Naive thymus-derived CD4-positive, alpha-beta T cell (primary cell): ENCODE measurements at regions not wholly inside any gene's neighbourhood (a gene's known extent, or its start where the extent isn't known, plus 50 kb on each side); places are given as distances from the start of the nearest gene placed in this dataset.
"Not testable (repeated sequence)": the region's sequence is repeated elsewhere in the genome, so short reads cannot be mapped to it uniquely, and the experiment has no call there.

ENCODE experiments used
- ATAC-seq: fragments of 150-1000 bp; cut with Tn5 transposase; 2 replicates; pipeline ENCODE4 v1.10.0; 2021; ENCODE audit warnings: mild to moderate bottlenecking, moderate library complexity
- CTCF ChIA-PET: fragments of 350-600 bp; sonication (Branson Sonifier 250); formaldehyde crosslinking; loops from one replicate; lab custom pipeline; 2021; ENCODE audit warnings: antibody characterized with exemption; lab: Charles Lee
- POLR2A ChIA-PET: fragments of 350-600 bp; sonication (Branson Sonifier 250); formaldehyde crosslinking; loops from one replicate; lab custom pipeline; 2021; ENCODE audit warnings: antibody characterized with exemption, inconsistent platforms; lab: Charles Lee
- DNase-seq, 9 donors: peaks; one replicate each; pipeline versions ENCODE4 v3.0.0 to v3.0.0-alpha.2; 2020 to 2022; ENCODE audit warnings: mixed read lengths in 1 of 9
- H3K27ac ChIP-seq: one replicate; pipeline ENCODE4 v1.7.0; 2013; ENCODE audit warnings: mild to moderate bottlenecking, low read depth, low read length, moderate library complexity
- H3K27me3 ChIP-seq, 2 donors: one replicate each; pipeline ENCODE4 v1.7.0; 2013; ENCODE audit warnings: low read length in 2 of 2, mild to moderate bottlenecking in 2 of 2, moderate library complexity in 2 of 2; ENCODE audit not compliant: control insufficient read depth in 2 of 2, insufficient read depth in 2 of 2
- H3K36me3 ChIP-seq, 3 experiments: 1 replicate in 2 of 3; 2 replicates in 1 of 3; pipeline ENCODE4 v1.7.0; 2013; ENCODE audit warnings: low read length in 3 of 3, mild to moderate bottlenecking in 3 of 3, moderate library complexity in 1 of 3; ENCODE audit not compliant: insufficient read depth in 3 of 3, control insufficient read depth in 2 of 3
- H3K4me1 ChIP-seq, 2 donors: one replicate each; pipeline ENCODE4 v1.7.0; 2013; ENCODE audit warnings: low read length in 2 of 2, mild to moderate bottlenecking in 2 of 2, moderate library complexity in 1 of 2; ENCODE audit not compliant: control insufficient read depth in 2 of 2, insufficient read depth in 2 of 2
- H3K4me3 ChIP-seq: 2 replicates; pipeline ENCODE4 v1.7.0; 2013; ENCODE audit warnings: mild to moderate bottlenecking, low read length
- H3K9me3 ChIP-seq, 3 experiments: 1 replicate in 2 of 3; 2 replicates in 1 of 3; pipeline ENCODE4 v1.7.0; 2013; ENCODE audit warnings: low read length in 3 of 3; ENCODE audit not compliant: control insufficient read depth in 2 of 3
- H3K27ac Mint-ChIP-seq, 9 donors: one replicate each; pipeline ENCODE4 v1.8.0; 2020 to 2022; ENCODE audit warnings: mixed read lengths in 9 of 9, mild to moderate bottlenecking in 8 of 9, moderate library complexity in 5 of 9, inconsistent platforms in 2 of 9
- H3K27me3 Mint-ChIP-seq, 5 donors: one replicate each; pipeline ENCODE4 v1.8.0; 2021 to 2022; ENCODE audit warnings: mixed read lengths in 5 of 5, mild to moderate bottlenecking in 1 of 5
- H3K36me3 Mint-ChIP-seq, 5 donors: one replicate each; pipeline ENCODE4 v1.8.0; 2020 to 2022; ENCODE audit warnings: mixed read lengths in 5 of 5, mild to moderate bottlenecking in 3 of 5, inconsistent platforms in 1 of 5
- H3K4me1 Mint-ChIP-seq, 7 donors: one replicate each; pipeline ENCODE4 v1.8.0; 2020 to 2022; ENCODE audit warnings: mixed read lengths in 7 of 7, mild to moderate bottlenecking in 3 of 7, inconsistent platforms in 1 of 7
- H3K4me3 Mint-ChIP-seq, 10 donors: one replicate each; pipeline ENCODE4 v1.8.0; 2020 to 2022; ENCODE audit warnings: mild to moderate bottlenecking in 10 of 10, mixed read lengths in 10 of 10, moderate library complexity in 6 of 10, inconsistent platforms in 2 of 10
- H3K9me3 Mint-ChIP-seq, 11 donors: one replicate each; pipeline ENCODE4 v1.8.0; 2020 to 2022; ENCODE audit warnings: mixed read lengths in 11 of 11, mild to moderate bottlenecking in 4 of 11, inconsistent platforms in 1 of 11, moderate library complexity in 1 of 11
- intact Hi-C, 2 donors: fragments of 100-400 bp; cut with micrococcal nuclease; formaldehyde crosslinking; loops; one replicate each; pipeline ENCODE4 v1.15.1; 2023

DNA sequence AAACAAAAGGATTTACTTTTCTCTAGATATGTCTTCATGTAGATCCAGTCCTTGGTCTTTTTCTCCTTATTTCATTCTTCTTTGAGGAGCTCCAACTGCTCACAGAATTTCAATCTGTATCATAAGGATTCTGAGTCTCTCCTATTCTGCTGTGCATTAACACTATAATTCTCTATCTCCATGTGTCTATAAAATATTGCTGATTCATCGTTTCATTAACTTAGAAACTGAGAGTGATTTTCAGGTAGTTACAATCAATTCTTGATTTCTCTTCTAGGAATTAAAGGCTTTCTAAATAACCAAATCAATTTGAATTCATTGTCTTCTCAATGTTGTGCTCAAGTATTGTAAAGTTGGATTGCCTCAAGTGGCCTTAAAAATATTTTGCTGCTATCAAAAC lies 651.5 kb upstream of the CADM2 start:
- Histone ChIP-seq H3K27ac (no peak overlapping the region), H3K36me3 (no peaks in the 10 kb centered on the region), H3K4me3 (no peak overlapping the region), H3K27me3 (no peaks in the 10 kb centered on the region), H3K9me3 (no peaks in the 10 kb centered on the region), H3K4me1 (no peaks in the 10 kb centered on the region)
- ATAC-seq = no peak
- Mint-ChIP-seq H3K27ac (no peak overlapping the region), H3K36me3 (no peaks in the 10 kb centered on the region), H3K4me3 (no peak overlapping the region), H3K9me3 (peaks cover 0 to 11% (median 3%) of the 10 kb centered on the region in 11 donors), H3K4me1 (no peaks in the 10 kb centered on the region), H3K27me3 (no peaks in the 10 kb centered on the region)
- CTCF ChIA-PET = no interaction called here
- POLR2A ChIA-PET = no interaction called here
- no peak for DNase-seq
- intact Hi-C loops = no loop called here

DNA sequence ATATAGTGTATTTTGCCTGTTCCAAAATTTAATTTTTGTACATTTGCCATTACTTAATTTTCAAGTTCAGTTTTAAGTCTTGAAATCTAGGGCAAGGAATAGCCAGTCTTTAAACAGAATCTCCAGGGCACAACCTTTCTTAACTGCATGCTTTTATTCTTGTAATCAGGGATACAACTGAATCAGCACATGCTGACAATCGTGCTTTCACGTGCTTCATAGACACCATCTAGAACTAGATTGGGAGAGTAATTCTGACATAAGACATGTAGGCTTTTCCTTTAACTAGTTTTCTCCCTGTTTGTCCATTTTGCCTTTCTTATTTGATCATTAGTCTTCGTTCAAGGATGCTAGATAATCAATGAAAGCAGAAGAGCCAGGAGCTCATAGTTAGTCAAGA lies 650.4 kb upstream of the CADM2 start:
- Mint-ChIP-seq H3K27ac (no peak overlapping the region), H3K27me3 (no peaks in the 10 kb centered on the region), H3K4me1 (no peaks in the 10 kb centered on the region), H3K36me3 (no peaks in the 10 kb centered on the region), H3K9me3 (peaks cover 0 to 7% (median 3%) of the 10 kb centered on the region in 11 donors), H3K4me3 (no peak overlapping the region)
- ChIA-PET CTCF (no interaction called here), POLR2A (no interaction called here)
- no peaks in the 10 kb centered on the region for H3K9me3 ChIP-seq
- intact Hi-C loops = no loop called here
- H3K27me3 ChIP-seq = no peaks in the 10 kb centered on the region
- H3K4me3 ChIP-seq = no peak overlapping the region
- no peak for DNase-seq
- H3K36me3 ChIP-seq = no peaks in the 10 kb centered on the region
- ATAC-seq = no peak
- no peaks in the 10 kb centered on the region for H3K4me1 ChIP-seq
- H3K27ac ChIP-seq = no peak overlapping the region

DNA sequence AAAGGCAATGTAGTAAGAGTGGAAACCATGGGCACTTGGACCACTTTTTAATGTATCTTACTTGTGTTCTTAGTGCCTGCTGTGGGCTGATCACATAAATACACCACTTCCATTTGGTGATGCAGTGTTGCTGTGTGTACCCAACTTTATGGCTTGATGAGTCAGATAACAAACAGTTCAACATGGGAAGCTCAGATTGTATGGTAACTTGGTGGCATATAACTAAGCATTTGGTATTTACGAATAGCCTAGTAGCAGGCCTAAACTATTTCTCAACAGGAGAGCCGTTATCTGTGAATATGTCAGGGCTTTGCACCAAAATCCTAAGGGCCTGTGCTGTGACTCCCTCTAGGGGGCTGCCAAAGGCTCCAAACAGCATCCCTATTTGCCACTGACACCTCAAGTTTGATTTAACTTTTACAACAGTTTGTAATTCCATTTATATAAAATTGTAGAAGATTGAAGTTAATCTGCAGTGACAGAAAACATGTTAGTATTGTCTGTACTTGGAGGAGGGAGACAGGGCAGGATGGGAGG lies 640.4 kb upstream of the CADM2 start:
- no peaks in the 10 kb centered on the region for H3K36me3 Mint-ChIP-seq
- H3K27ac ChIP-seq = no peak overlapping the region

DNA sequence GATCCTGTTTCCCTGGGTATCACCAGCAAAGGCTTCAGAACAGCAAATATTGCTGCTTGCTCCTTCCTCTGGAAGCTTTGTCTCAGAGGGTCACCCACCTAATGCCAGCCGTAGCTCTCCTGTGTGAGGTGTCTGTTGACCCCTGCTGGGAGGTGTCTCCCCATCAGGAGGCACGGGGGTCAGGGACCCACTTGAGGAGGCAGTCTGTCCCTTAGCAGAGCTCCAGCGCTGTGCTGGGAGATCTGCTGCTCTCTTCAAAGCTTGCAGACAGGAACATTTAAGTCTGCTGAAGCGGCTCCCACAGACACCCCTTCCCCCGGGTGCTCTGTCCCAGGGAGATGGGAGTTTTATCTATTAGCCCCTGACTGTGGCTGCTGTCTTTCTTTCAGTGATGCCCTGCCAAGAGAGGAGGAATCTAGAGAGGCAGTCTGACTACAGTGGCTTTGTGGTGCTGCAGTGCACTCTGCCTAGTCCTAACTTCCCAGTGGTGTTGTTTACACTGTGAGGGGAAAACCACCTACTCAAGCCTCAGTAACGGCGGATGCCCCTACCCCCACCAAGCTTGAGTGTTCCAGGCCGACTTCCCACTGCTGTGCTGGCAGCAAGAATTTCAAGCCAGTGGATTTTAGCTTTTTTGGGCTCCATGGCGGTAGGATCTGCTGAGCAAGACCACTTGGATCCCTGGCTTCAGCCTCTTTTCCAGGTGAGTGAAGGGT lies 593.1 kb upstream of the CADM2 start:
- H3K36me3 Mint-ChIP-seq, H3K4me1 ChIP-seq, H3K27ac ChIP-seq, ATAC-seq, H3K27me3 ChIP-seq, H3K4me1 Mint-ChIP-seq, CTCF ChIA-PET, intact Hi-C loops, H3K4me3 ChIP-seq, H3K4me3 Mint-ChIP-seq, H3K27me3 Mint-ChIP-seq, H3K9me3 ChIP-seq, POLR2A ChIA-PET, H3K36me3 ChIP-seq, DNase-seq, H3K27ac Mint-ChIP-seq: not testable (repeated sequence)
- H3K9me3 Mint-ChIP-seq = peaks cover 3 to 36% (median 20%) of the 10 kb centered on the region in 11 donors

More for the DNA sequence above, 640.4 kb upstream of the CADM2 start:
- intact Hi-C loops = no loop called here
- H3K9me3 Mint-ChIP-seq = peaks cover 0 to 24% (median 4%) of the 10 kb centered on the region in 11 donors
- no peaks in the 10 kb centered on the region for H3K4me1 Mint-ChIP-seq
- POLR2A ChIA-PET = no interaction called here
- H3K27ac Mint-ChIP-seq = no peak overlapping the region
- H3K4me3 ChIP-seq = no peak overlapping the region
- H3K27me3 Mint-ChIP-seq = no peaks in the 10 kb centered on the region
- CTCF ChIA-PET = no interaction called here
- no peaks in the 10 kb centered on the region for H3K9me3 ChIP-seq
- DNase-seq (no peak), ATAC-seq (no peak)
- no peaks in the 10 kb centered on the region for H3K27me3 ChIP-seq
- no peaks in the 10 kb centered on the region for H3K36me3 ChIP-seq
- no peaks in the 10 kb centered on the region for H3K4me1 ChIP-seq
- no peak overlapping the region for H3K4me3 Mint-ChIP-seq
